HG03378 (cell line): ENCODE measurements at regions not wholly inside any gene's neighbourhood (a gene's known extent, or its start where the extent isn't known, plus 50 kb on each side); places are given as distances from the start of the nearest gene placed in this dataset.
"Not testable (repeated sequence)": the region's sequence is repeated elsewhere in the genome, so short reads cannot be mapped to it uniquely, and the experiment has no call there.

ENCODE experiments used
- ATAC-seq: cut with Tn5 transposase; IDR thresholded peaks from one replicate; pipeline ENCODE4 v1.9.1; 2021; ENCODE audit warnings: mild to moderate bottlenecking, moderate library complexity; ENCODE audit not compliant: unreplicated experiment

DNA sequence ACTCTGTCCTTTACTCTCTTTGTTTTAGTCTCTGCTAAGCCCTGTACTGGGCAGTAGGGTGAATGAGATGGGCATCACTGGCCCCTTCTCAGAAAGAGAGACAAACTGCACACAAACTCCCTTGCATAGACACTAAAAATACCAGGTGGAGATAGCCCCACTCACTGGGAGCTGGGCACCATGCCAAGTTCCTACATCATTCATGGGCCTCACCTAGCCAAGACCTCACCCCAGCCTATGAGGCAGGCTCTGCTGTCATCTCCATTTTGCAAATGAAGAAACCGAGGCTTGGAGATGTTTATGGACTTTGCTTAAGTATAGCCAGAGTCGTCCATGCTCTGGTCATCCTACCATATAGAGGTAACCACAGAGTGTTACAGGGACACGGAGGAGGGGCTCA, 499.8 kb upstream of the CDH11 start:
- ATAC-seq, result no peak

GRCh38 chr16:65619606-65620005, 497.7 kb upstream of the CDH11 start:
- ATAC-seq, result no peak

DNA sequence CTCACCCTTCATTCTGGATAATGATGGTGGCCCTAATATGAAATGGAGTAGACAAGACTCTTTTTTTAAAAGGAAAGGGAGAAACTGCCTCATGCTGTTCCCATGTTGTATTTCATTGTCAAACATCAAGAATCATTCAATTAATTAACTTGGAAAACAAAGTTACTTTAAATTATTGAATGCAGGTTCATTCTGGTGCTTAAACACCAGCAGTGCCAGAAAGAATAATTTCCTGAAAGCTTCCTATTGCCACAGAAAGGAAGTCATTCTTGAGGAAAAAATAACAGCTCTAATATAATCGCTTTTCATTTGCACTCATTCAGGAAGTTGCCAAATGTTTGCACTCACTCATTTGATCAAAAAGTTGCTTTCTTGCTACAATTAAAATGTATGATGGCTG, 497.1 kb upstream of the CDH11 start:
- no peak for ATAC-seq

DNA sequence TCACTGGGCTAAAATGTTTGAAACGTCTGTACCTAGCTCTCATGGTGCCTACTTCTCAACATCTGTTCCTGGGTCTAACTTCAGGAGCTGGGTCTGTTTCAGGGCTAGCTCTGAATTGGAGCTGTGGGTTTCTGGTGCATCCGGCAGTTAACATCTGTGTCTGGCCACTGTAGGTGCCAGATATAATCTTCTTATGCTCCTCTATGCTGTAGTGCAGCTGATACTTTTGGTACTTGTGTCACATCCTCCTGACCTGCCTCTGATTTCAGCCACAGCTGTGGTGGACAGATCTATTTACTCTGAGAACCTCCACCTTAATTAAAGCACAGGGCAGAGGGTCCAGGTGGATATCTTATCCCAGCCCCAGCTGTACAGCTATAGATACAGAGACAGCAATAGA, 496.5 kb upstream of the CDH11 start:
- ATAC-seq, result no peak

GRCh38 chr16:65617421-65617820, 495.6 kb upstream of the CDH11 start:
- no peak for ATAC-seq

GRCh38 chr16:65608455-65608854, 486.6 kb upstream of the CDH11 start:
- no peak for ATAC-seq

- no peak for ATAC-seq
These were observed 482.9 kb upstream of the CDH11 start for GRCh38 chr16:65604771-65605170.

DNA sequence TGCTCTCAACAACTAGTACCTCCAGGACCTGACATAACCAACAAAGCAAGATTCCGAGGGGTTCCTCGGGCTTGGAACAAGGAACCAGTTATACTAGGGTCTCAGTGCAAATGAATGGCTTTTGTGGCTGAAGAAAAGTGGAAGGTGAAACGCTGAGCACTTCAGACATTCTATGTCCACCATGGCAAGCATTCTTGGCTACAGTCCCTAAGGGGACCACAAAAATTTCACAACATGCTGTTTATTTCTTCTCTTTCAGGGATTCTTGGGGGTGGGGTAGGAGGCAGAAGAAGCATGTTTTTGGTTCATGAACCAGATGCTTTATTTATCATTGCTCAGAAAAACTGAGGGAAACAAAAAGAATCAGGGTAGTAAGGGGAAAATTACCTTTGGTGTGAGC, 479.9 kb upstream of the CDH11 start:
- no peak for ATAC-seq

DNA sequence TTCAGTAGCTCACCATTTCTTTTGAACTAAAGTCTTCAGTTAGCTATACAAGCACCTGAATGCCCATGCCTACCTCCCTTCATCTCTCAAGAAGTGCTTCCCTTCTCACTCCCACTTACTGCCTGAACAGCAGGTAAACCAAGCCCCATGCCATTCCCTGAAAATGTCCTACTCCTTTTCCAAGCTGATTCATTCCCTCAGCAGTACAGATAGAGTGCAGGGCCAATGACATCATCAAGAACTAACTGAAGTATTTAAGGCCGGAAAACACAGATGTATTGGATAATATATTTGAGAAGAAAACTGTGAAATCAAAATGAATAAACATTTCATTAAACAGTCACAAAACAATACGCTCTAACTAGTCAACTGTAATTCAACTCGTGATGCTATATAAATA, 478.8 kb upstream of the CDH11 start:
- no peak for ATAC-seq

DNA sequence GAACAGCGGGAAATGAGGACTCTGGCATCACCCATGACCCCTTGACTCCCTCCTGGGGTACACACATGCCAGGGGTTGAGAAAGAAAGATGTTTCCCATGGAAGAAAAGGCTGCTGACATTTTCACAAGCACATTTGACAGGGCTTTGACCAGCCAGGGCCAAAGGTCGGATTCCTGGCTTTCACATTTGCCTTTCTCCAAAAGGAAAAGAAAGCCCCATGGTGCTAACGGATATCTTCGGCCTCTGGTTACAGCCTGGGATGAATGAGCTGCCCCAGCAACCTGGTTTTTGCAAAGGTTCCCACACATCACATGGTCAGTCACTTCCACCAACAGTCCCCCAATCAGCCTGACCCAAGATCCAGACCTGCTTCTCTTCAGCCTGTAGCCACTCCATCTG, 478.2 kb upstream of the CDH11 start:
- no peak for ATAC-seq

DNA sequence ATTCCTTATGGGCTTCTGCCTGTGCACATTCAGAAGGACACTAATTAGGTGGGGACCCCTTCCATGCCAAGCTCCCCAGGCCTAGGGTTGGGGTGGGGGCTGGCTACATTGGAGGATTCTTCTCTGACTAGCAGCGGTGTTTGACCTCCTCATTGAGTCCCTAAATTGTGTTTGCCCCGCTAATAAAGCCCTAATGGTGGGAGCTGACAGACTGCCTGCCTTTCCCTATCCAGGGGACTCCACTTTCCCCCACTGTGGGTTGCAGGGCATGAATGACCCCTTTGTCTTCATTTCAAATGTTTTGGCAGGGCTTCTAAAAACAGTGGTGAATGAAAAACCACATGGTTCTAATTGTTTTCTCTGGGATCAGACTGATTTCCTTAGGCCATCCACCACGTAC, 476.8 kb upstream of the CDH11 start:
- no peak for ATAC-seq

- no peak for ATAC-seq
These were observed 461.6 kb upstream of the CDH11 start for GRCh38 chr16:65583498-65583897.

DNA sequence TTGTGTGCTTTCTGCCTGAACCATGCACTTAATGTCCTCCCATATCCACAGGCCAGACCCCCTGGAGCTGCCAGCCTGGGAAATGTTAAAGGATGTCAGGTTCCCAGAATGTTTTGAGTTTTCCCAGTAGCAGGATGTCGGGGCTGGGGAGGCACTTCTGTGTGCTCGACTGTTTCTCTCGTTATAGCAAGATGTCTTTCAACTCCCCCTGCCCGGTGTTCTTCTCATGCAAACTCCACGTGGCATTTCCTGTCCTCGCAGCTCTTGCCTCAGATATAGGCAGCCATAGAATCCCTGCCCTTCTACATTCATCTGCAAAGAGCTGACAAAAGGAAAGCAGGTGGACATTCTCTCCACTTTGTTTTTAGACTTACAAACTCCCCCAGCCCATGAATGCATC, 457.2 kb upstream of the CDH11 start:
- ATAC-seq, result no peak

GRCh38 chr16:65576631-65577030, 454.8 kb upstream of the CDH11 start:
- no peak for ATAC-seq

DNA sequence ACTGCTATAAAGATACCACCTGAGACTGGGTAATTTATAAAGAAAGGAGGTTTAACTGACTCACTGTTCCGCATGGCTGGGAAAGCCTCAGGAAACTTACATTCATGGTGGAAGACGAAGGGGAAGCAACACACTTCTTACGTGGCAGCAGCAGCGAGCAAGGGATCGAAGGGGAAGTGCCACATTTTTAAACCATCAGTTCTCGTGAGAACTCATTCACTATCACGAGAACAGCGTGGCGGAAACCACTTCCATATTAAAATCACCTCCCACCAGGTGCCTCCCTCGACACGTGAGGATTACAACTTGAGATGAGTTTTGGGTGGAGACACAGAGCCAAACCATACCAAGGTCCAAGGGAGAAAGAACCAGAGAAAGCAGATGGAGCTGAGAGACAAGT, 454.3 kb upstream of the CDH11 start:
- ATAC-seq, result no peak

- no peak for ATAC-seq
These were observed 452.6 kb upstream of the CDH11 start for GRCh38 chr16:65574326-65574966.

DNA sequence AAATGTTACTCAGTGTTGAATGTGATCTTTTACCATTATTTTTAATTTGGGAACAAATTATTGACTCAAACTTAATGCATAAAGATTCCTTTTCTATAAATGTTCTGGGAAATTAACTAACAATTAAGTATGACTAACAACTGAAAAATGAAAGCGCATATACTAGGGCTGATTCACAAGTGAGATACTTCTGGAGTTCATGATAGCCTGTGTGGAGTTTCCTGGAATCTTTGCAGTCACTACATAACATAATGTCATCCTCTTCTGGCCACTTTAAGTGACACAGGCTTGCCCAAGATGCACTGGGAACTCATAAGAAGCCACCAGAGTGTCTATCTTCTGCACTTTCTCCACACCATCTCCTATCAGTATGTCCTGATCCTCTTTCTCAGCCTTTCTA, 450.3 kb upstream of the CDH11 start:
- no peak for ATAC-seq

GRCh38 chr16:65570261-65570660, 448.4 kb upstream of the CDH11 start:
- no peak for ATAC-seq

DNA sequence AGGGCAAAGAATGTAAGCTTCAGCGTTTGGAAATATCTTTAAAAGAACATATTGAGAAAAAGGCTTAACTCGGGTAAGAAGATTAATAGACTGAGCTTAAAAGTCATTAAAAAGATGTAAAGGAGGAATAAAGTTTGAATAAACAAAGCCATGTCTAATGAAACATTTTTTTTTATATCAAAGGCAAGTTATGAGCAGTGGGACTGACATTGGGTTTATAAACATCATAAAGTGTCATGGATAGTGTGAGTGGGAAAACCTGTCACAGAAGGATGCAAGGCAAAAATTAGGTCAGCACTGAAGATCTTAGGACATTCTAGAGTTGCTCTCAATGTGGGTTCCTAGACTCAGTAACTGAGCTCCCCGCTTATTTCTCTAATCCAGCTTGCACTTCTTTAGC, 438.0 kb upstream of the CDH11 start:
- no peak for ATAC-seq

DNA sequence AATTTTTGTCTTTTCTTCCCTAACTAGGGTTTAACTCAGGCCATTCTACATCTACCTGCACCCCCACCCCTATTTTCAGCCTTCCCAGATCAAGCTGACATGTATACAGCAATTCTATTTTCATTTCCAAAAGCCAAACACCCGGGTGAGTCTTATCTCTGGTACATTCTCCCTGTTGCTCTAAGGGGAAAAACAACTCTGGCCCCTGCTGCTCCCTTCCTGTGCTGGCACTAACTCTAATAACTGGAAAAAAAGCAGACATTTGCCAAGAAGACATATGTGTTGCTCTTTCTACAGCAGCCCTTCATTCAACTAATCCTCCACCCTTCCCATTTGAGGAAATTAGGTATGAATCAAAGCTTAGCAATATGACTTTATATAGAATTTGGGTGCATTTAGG, 427.8 kb upstream of the CDH11 start:
- not testable (repeated sequence) for ATAC-seq

GRCh38 chr16:65548470-65548869, 426.6 kb upstream of the CDH11 start:
- ATAC-seq, result no peak

DNA sequence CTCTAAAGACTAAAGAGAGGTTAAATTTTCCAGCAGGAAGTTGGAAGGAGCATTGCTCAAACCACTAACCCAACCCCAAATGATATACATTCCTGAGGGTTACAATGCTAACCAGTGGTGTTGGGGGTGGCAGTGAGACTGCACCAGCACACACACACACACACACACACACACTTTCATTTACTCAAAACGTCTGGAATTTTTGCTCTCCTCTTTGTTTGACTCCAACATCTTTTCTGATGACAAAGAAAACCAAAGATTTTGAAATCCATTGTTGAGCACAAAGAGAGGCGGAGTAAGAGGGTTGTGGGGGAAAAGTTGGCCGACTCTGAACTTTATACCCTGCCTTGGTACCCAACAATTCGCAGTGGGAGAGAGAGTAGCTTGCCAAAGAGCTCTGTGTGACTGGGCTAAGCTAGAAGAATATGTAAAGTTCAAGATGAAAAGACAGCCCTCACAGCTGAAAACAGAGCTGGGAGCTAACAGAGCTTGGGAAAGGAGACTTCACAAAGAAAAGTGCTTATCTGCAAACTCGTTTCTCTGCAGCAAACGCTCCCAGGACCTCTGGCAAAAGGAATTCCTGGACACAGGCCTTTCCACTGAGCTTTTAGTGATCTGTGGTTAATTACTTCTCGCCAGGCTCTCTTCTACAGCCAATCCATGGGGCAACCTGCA, 426.0 kb upstream of the CDH11 start:
- no peak for ATAC-seq

GRCh38 chr16:65546353-65546791, 424.5 kb upstream of the CDH11 start:
- no peak for ATAC-seq
